Kidney (tissue), 13 donors: ENCODE measurements at regions not wholly inside any gene's neighbourhood (a gene's known extent, or its start where the extent isn't known, plus 50 kb on each side); places are given as distances from the start of the nearest gene placed in this dataset.

Source experiments
- DNase-seq, 5 donors: peaks; one replicate each; pipeline ENCODE4 v3.0.0-alpha.2; 2013 to 2020
- FAIRE-seq: peaks from 2 replicates; lab custom pipeline; 2012; peaks lifted over from hg19 to GRCh38; lab: Jason Lieb, UNC
- H3K27ac ChIP-seq, 2 donors: one replicate each; pipeline ENCODE4 v1.7.0; 2013; ENCODE audit warnings: low read depth in 2 of 2, low read length in 2 of 2, inconsistent platforms in 1 of 2
- H3K27me3 ChIP-seq: one replicate; pipeline ENCODE4 v1.7.1; 2013; ENCODE audit warnings: low read length, inconsistent platforms; ENCODE audit not compliant: control insufficient read depth, insufficient read depth
- H3K36me3 ChIP-seq, 3 donors: one replicate each; pipeline versions ENCODE4 v1.7.0 to v1.7.1; 2013; ENCODE audit warnings: low read length in 3 of 3, control low read depth in 1 of 3, inconsistent platforms in 1 of 3; ENCODE audit not compliant: insufficient read depth in 3 of 3, control insufficient read depth in 2 of 3
- H3K4me1 ChIP-seq, 3 donors: one replicate each; pipeline versions ENCODE4 v1.7.0 to v1.7.1; 2013; ENCODE audit warnings: low read length in 3 of 3, inconsistent platforms in 1 of 3, low read depth in 1 of 3; ENCODE audit not compliant: control insufficient read depth in 2 of 3, insufficient read depth in 2 of 3
- H3K4me3 ChIP-seq, 3 donors: one replicate each; pipeline versions ENCODE4 v1.7.0 to v1.8.1; 2013; ENCODE audit warnings: low read length in 3 of 3, control low read depth in 1 of 3, inconsistent platforms in 1 of 3
- H3K9ac ChIP-seq, 3 donors: one replicate each; pipeline versions ENCODE4 v1.7.0 to v1.7.1; 2013; ENCODE audit warnings: low read length in 3 of 3, control low read depth in 1 of 3, inconsistent platforms in 1 of 3
- H3K9me3 ChIP-seq, 3 donors: one replicate each; pipeline versions ENCODE4 v1.7.0 to v1.7.1; 2013; ENCODE audit warnings: low read length in 3 of 3, control low read depth in 1 of 3, inconsistent platforms in 1 of 3; ENCODE audit not compliant: control insufficient read depth in 2 of 3, insufficient read depth in 1 of 3
- intact Hi-C: fragments of 100-400 bp; cut with DNase I; formaldehyde crosslinking; loops from one replicate; pipeline ENCODE4 v1.11.1; 2022
- TF ChIP-seq, protein P1 (sequence below): IDR thresholded peaks from 3 replicates; pipeline ENCODE4 v1.5.1; 2012; ENCODE audit warnings: mild to moderate bottlenecking, moderate library complexity, borderline replicate concordance; ENCODE audit not compliant: insufficient read depth; ENCODE audit errors: extremely low read depth
- donor health status: control.
- donor health status: control.
- donor health status: control.
- donor health status: control.
- donor health status: control.
- donor health status: DM: yes; HTN: yes; CAD: no.
- donor health status: Normal renal cell carcinoma (clear cell type).

DNA sequence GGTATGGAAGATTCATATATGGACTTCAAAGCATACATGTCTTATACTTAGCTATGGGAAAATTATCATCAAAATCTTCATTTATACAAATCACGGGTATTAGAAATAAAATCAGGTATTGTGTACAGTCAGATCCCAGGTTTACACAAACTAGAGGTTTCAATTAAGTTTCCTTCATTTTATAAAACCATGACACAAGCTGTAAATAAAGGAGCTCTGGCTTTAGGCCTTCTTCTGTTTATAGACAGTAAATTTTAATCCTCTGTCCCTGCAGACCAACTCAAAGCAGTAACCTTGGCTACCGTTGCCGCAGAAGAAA, 68.8 kb upstream of the CHD2 start:
- peaks cover 5 to 24% (median 18%) of the 10 kb centered on the region in 3 donors for H3K4me1 ChIP-seq
- intact Hi-C loops: no loop called here
- peak overlapping the region; percentile 41 to 59 (median 56) for H3K4me3 ChIP-seq
- H3K9ac ChIP-seq: peak overlapping the region; percentile 17 to 69 (median 19)
- H3K36me3 ChIP-seq: no peaks in the 10 kb centered on the region
- no peaks in the 10 kb centered on the region for H3K9me3 ChIP-seq
- no peaks in the 10 kb centered on the region for H3K27me3 ChIP-seq
- no peak for FAIRE-seq
- no peak for DNase-seq
- H3K27ac ChIP-seq: peak overlapping the region; percentile 85 to 97
- TF ChIP-seq, protein P1, sequence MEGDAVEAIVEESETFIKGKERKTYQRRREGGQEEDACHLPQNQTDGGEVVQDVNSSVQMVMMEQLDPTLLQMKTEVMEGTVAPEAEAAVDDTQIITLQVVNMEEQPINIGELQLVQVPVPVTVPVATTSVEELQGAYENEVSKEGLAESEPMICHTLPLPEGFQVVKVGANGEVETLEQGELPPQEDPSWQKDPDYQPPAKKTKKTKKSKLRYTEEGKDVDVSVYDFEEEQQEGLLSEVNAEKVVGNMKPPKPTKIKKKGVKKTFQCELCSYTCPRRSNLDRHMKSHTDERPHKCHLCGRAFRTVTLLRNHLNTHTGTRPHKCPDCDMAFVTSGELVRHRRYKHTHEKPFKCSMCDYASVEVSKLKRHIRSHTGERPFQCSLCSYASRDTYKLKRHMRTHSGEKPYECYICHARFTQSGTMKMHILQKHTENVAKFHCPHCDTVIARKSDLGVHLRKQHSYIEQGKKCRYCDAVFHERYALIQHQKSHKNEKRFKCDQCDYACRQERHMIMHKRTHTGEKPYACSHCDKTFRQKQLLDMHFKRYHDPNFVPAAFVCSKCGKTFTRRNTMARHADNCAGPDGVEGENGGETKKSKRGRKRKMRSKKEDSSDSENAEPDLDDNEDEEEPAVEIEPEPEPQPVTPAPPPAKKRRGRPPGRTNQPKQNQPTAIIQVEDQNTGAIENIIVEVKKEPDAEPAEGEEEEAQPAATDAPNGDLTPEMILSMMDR: no peak

DNA sequence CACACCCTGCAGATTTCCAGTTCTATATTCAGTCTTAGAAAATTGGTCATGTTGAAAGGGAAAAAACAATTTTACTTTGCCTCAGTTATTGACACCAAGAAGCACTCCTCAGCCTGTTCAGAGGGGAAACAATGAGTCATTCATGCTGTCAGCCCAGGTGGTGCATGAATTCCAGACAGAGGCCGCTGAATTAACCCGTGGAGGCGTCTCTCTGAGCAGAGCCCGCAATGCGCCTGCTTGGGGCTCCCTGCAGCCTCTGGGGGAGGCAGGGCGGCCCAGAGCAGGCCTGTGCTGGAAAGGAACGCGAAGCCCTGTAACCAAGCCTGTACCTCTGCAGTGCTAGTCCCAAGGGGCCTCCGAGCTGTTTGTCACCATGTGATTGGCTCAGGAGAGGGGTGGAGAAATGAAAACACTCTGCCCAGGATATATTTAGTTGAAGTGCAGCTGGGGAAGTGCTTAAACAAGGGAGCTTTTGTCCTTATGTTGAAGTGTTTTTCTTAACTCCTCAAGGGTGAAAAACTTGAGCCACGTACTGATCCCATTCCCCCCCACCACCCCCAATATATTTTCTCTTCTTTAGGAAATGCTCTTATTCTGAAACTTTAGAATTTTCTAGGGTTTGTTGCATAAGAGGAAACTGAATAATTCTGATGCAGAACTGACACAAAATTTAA, 68.3 kb upstream of the CHD2 start:
- no peak for FAIRE-seq
- intact Hi-C loops: no loop called here
- TF ChIP-seq, protein P1: no peak
- Histone ChIP-seq H3K27ac (peak overlapping the region; percentile 85 to 97), H3K4me1 (peaks cover 5 to 24% (median 18%) of the 10 kb centered on the region in 3 donors), H3K4me3 (peak overlapping the region; percentile 41 to 59 (median 56)), H3K36me3 (no peaks in the 10 kb centered on the region), H3K9ac (peak overlapping the region; percentile 19 to 69 (median 60)), H3K9me3 (no peaks in the 10 kb centered on the region), H3K27me3 (no peaks in the 10 kb centered on the region)
- DNase-seq: peak; percentile 96 to 98 (median 97)

DNA sequence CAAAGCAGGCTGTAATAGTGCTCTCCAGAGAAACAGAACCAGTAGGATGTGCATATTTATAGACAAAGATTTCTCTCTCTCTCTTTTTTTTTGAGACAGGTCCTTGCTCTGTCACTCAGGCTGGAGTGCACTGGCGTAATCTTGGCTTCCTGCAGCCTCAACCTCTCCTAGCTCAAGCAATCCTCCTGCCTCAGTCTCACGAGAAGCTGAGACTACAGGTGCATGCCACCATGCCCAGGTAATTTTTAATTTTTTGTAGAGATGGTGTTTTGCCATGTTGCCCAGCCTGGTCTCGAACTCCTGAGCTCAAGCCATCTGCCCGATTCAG, 67.1 kb upstream of the CHD2 start:
- intact Hi-C loops: no loop called here
- H3K9me3 ChIP-seq: no peaks in the 10 kb centered on the region
- DNase-seq: peak in 1 of 5 donors; percentile 37
- H3K4me3 ChIP-seq: peak overlapping the region in 1 of 3 donors; percentile 56
- no peak for FAIRE-seq
- peak overlapping the region; percentile 85 to 97 for H3K27ac ChIP-seq
- TF ChIP-seq, protein P1: no peak
- H3K9ac ChIP-seq: peak overlapping the region in 1 of 3 donors; percentile 4
- H3K4me1 ChIP-seq: peaks cover 5 to 24% (median 18%) of the 10 kb centered on the region in 3 donors
- no peaks in the 10 kb centered on the region for H3K27me3 ChIP-seq
- H3K36me3 ChIP-seq: no peaks in the 10 kb centered on the region
